Activated CD4-positive, alpha-beta memory T cell treated with anti-CD3 and anti-CD28 coated beads for 36 hours (primary cell): ENCODE measurements at regions not wholly inside any gene's neighbourhood (a gene's known extent, or its start where the extent isn't known, plus 50 kb on each side); places are given as distances from the start of the nearest gene placed in this dataset.

ENCODE experiments used
- CTCF ChIA-PET: fragments of 350-600 bp; sonication (Branson Sonifier 250); formaldehyde crosslinking; loops from one replicate; lab custom pipeline; 2021; ENCODE audit warnings: antibody characterized with exemption, inconsistent platforms; lab: Charles Lee
- POLR2A ChIA-PET: fragments of 350-600 bp; sonication (Branson Sonifier 250); formaldehyde crosslinking; loops from one replicate; lab custom pipeline; 2021; ENCODE audit warnings: antibody characterized with exemption; lab: Charles Lee
- DNase-seq: peaks from one replicate; pipeline ENCODE4 v3.0.0-alpha.2; 2020
- H3K27ac Mint-ChIP-seq: one replicate; pipeline ENCODE4 v1.8.0; 2021; ENCODE audit warnings: mixed read lengths
- H3K27me3 Mint-ChIP-seq: one replicate; pipeline ENCODE4 v1.8.0; 2021; ENCODE audit warnings: mixed read lengths
- H3K36me3 Mint-ChIP-seq: one replicate; pipeline ENCODE4 v1.8.0; 2021; ENCODE audit warnings: mixed read lengths
- H3K4me1 Mint-ChIP-seq: one replicate; pipeline ENCODE4 v1.8.0; 2021; ENCODE audit warnings: low read depth, mixed read lengths
- H3K4me3 Mint-ChIP-seq: one replicate; pipeline ENCODE4 v1.8.0; 2021; ENCODE audit warnings: mild to moderate bottlenecking, mixed read lengths
- H3K9me3 Mint-ChIP-seq: one replicate; pipeline ENCODE4 v1.8.0; 2021; ENCODE audit warnings: mixed read lengths
- intact Hi-C: fragments of 100-400 bp; cut with micrococcal nuclease; formaldehyde crosslinking; loops from one replicate; pipeline ENCODE4 v1.15.1; 2023

DNA sequence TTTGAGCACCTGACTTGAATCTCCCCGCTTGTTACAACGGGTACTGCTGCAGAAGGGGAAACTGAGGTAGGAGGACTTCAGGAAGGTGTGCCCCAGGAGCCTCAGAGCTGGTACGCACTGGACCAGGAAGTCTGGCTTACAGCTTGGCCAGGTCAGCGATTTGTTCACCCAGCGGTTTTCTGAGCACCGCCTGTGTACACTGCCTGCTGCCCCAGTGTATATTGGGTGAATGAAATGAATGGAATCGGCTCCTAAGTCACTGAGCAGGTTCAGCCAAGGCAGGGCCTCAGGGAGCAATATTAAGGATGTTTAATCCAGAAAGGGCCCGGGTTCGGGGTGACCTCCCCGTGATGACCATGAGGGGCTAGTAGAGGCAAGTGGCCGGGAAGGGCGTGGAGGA lies 164.0 kb upstream of the CIBAR2 start:
- Mint-ChIP-seq H3K9me3 (no peaks in the 10 kb centered on the region), H3K27ac (no peak overlapping the region), H3K4me1 (no peaks in the 10 kb centered on the region), H3K36me3 (no peaks in the 10 kb centered on the region), H3K27me3 (peaks cover 3% of the 10 kb centered on the region), H3K4me3 (no peak overlapping the region)
- ChIA-PET CTCF (interaction anchor here (1.0 to 2.6 kb wide), 7 partner anchors 8 to 86 kb away, joined by 3 to 7 read pairs (median 3); no protein-coding TSS in a partner anchor), POLR2A (no interaction called here)
- intact Hi-C loops: no loop called here
- DNase-seq: no peak

DNA sequence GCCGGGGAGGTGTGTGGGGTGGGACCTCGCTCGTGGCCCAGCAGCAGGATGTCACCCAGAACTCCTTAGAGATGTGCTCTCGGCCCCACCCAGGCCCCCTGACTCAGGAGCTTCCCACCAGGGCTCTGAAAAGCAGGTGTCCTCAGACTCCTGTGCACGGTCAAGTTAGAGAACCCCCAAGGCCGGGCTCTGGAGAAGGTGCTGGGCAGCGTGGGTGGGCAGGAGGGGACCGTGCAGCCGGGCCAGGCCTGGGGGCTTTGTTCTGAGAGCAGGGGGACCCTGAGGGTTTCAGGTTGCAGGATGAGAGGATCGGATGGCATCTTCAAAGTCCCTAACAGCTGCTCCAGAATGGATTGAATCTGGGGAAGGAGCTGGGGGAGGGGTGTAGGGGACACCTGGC lies 164.4 kb upstream of the CIBAR2 start:
- intact Hi-C loops: no loop called here
- H3K4me3 Mint-ChIP-seq: no peak overlapping the region
- peaks cover 3% of the 10 kb centered on the region for H3K27me3 Mint-ChIP-seq
- no peak for DNase-seq
- CTCF ChIA-PET: interaction anchor here (1.2 to 1.4 kb wide), 2 partner anchors 49 to 65 kb away, joined by 3 read pairs; no protein-coding TSS in a partner anchor
- no peaks in the 10 kb centered on the region for H3K9me3 Mint-ChIP-seq
- H3K4me1 Mint-ChIP-seq: no peaks in the 10 kb centered on the region
- no peak overlapping the region for H3K27ac Mint-ChIP-seq
- POLR2A ChIA-PET: no interaction called here
- no peaks in the 10 kb centered on the region for H3K36me3 Mint-ChIP-seq

DNA sequence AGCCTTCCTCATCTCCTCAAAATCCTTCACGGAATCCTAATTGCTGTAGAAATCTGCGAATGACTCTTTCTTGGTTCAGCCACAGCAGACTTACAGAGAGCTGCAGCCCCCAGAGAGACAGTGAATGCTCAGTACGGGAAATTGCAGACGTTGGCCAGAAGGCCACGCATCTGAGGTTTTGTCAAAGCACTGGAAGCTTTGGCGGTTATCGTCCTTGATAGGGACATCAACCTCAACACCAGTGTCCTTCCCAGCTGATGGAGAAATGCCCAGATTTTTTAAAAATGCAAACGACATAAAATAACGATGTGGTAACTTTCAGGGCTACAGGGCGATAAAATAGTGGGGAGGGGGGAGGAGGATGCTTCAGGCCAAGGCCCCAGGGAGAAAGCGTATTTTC lies 166.6 kb upstream of the CIBAR2 start:
- no peaks in the 10 kb centered on the region for H3K36me3 Mint-ChIP-seq
- no peak overlapping the region for H3K4me3 Mint-ChIP-seq
- no peak overlapping the region for H3K27ac Mint-ChIP-seq
- DNase-seq: no peak
- ChIA-PET POLR2A (no interaction called here), CTCF (interaction anchor here (1.1 to 1.2 kb wide), 2 partner anchors 18 to 164 kb away, joined by 3 to 4 read pairs; no protein-coding TSS in a partner anchor)
- H3K27me3 Mint-ChIP-seq: no peaks in the 10 kb centered on the region
- no peaks in the 10 kb centered on the region for H3K9me3 Mint-ChIP-seq
- H3K4me1 Mint-ChIP-seq: no peaks in the 10 kb centered on the region
- intact Hi-C loops: no loop called here

DNA sequence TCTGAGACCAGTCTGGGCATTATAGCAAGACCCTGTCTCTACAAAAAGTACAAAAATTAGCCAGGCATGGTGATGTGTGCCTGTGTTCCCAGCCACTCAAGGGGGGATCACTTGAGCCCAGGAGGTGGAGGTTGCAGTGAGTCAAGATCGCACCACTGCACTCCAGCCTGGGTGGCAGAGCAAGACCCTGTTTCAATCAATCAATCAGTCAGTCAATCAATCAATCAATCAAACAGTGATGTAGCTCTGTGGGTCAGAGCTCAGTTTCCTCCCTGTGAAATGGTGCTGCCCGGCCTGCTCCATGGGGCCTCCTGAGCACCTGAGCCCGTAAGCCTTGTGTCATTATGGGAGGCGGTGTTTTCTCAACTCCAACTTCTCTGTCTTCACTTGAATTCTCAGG lies 167.1 kb upstream of the CIBAR2 start:
- H3K27me3 Mint-ChIP-seq: no peaks in the 10 kb centered on the region
- H3K4me1 Mint-ChIP-seq: no peaks in the 10 kb centered on the region
- intact Hi-C loops: no loop called here
- H3K9me3 Mint-ChIP-seq: no peaks in the 10 kb centered on the region
- no peaks in the 10 kb centered on the region for H3K36me3 Mint-ChIP-seq
- no peak overlapping the region for H3K4me3 Mint-ChIP-seq
- no peak overlapping the region for H3K27ac Mint-ChIP-seq
- no peak for DNase-seq
- POLR2A ChIA-PET: no interaction called here
- CTCF ChIA-PET: interaction anchor here (1.2 kb wide), 1 partner anchor 17 kb away, joined by 3 read pairs; no protein-coding TSS in a partner anchor

DNA sequence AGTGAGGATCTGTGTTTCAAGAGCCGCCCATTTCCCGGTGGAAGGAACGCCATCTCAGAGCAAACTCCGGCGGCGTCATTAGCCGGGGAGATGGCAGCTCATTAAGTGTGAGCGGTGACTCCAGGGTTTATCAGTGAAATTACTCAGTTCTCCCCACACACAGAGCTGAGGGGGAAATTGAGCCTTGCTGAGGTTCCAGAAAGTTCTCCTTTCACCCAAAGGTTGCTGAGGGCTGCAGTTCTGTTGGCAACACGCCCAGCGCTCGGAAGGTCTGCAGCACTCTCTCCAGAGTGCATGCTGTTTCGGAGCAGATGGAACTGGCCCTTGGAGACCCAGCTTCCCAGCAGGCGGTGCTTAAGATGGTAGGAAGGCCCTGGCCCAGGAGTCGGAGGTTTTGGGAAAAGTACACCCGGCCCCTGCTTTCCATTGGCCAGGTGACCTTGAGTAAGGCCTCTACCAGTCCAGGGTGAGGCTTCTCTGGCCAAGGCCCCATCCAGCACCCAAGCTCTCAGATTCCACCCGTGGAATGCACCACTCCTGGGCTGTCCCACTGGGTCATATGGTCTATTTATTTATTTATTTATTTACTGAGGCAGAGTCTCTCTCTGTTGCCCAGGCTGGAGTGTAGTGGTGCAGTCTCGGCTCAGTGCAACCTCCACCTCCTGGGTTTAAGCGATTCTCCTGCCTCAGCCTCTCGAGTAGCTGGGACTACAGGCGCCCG lies 167.7 kb upstream of the CIBAR2 start:
- no peak for DNase-seq
- Mint-ChIP-seq H3K27ac (no peak overlapping the region), H3K9me3 (no peaks in the 10 kb centered on the region), H3K4me1 (no peaks in the 10 kb centered on the region), H3K27me3 (no peaks in the 10 kb centered on the region), H3K36me3 (no peaks in the 10 kb centered on the region), H3K4me3 (no peak overlapping the region)
- intact Hi-C loops: no loop called here
- POLR2A ChIA-PET: no interaction called here
- CTCF ChIA-PET: no interaction called here

DNA sequence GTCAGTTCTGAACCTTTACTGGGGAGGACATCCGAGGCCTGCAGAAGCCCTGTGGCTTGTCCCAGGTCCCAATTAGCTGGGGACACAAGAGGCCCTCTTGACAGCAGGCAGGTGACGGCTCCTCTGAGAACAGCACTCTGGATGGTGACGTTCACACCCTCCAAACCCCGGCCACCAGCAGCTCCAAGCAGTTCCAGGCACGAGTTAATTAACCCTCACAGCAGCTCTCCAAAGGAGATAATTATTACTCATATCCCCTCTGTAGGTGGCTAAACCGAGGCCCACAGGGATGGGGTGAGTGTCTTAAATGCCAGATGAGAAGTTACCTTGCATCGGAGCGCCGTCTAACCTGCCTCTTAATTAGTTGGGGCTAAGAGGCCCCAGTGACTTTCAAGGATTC lies 168.9 kb upstream of the CIBAR2 start:
- ChIA-PET CTCF (no interaction called here), POLR2A (no interaction called here)
- no peak overlapping the region for H3K27ac Mint-ChIP-seq
- no peak overlapping the region for H3K4me3 Mint-ChIP-seq
- H3K4me1 Mint-ChIP-seq: no peaks in the 10 kb centered on the region
- DNase-seq: no peak
- intact Hi-C loops: no loop called here
- H3K9me3 Mint-ChIP-seq: no peaks in the 10 kb centered on the region
- no peaks in the 10 kb centered on the region for H3K27me3 Mint-ChIP-seq
- no peaks in the 10 kb centered on the region for H3K36me3 Mint-ChIP-seq

DNA sequence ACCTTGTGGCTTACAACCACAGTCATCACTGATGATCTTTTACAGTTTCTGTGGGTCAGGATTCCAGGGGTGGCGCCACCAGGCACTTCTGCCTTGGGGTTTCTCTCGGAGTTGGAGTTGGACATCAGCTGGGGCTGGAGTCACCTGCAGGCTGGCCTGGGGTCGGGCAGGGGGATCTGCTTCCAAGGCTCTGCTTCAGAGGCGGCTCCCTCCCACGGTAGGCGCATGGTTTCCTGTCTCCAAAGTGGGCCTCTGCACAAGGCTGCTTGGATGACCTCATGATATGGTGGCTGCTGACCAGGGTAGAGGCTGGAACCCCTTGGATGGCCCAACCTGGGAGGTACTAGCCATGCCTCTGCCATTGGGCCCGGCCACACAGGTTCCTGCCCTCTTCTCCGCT lies 170.6 kb upstream of the CIBAR2 start:
- Mint-ChIP-seq H3K4me1 (no peaks in the 10 kb centered on the region), H3K27me3 (no peaks in the 10 kb centered on the region), H3K9me3 (no peaks in the 10 kb centered on the region), H3K4me3 (no peak overlapping the region), H3K36me3 (no peaks in the 10 kb centered on the region), H3K27ac (no peak overlapping the region)
- POLR2A ChIA-PET: no interaction called here
- intact Hi-C loops: no loop called here
- no peak for DNase-seq
- CTCF ChIA-PET: no interaction called here

DNA sequence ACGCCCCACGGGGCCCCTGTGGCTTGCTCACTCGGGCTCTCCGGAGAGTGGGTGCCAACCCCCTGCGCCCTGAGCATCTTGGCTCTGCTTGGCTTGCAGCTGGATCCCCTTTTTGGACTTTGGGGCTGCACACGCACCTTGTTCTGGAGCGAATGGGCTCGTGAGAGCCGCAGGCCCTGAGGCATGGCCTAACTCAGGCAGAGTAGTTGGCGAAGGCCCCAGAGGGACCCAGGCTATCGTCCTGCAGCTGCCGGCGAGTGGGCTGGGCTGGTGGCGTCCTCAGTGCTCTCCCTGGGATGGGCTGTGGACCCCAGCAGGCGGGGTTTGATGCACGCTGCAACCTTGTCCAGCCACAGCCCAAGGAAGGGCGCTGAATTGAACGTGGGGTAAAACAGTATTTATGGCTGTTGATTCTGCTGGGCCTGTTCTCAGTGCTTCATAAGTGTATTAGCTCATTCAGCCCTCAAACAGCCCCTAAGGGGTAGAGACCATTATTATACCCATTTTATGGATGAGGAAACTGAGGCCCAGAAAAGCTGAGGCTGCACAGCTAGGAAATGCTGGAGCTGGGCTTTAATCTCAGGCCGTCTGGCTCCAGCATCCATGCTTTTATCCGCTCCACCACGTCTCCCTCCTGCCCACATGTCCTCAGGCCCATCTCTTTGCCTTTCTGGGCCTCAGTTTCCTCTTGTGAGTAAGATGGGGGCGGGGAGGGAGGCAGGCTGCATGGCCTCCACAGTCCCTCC lies 171.2 kb upstream of the CIBAR2 start:
- Mint-ChIP-seq H3K4me3 (no peak overlapping the region), H3K9me3 (no peaks in the 10 kb centered on the region), H3K36me3 (no peaks in the 10 kb centered on the region), H3K4me1 (no peaks in the 10 kb centered on the region), H3K27ac (no peak overlapping the region), H3K27me3 (no peaks in the 10 kb centered on the region)
- ChIA-PET POLR2A (no interaction called here), CTCF (interaction anchor here (0.9 kb wide), 1 partner anchor 9 kb away, joined by 4 read pairs; no protein-coding TSS in a partner anchor)
- DNase-seq: no peak
- intact Hi-C loops: no loop called here

DNA sequence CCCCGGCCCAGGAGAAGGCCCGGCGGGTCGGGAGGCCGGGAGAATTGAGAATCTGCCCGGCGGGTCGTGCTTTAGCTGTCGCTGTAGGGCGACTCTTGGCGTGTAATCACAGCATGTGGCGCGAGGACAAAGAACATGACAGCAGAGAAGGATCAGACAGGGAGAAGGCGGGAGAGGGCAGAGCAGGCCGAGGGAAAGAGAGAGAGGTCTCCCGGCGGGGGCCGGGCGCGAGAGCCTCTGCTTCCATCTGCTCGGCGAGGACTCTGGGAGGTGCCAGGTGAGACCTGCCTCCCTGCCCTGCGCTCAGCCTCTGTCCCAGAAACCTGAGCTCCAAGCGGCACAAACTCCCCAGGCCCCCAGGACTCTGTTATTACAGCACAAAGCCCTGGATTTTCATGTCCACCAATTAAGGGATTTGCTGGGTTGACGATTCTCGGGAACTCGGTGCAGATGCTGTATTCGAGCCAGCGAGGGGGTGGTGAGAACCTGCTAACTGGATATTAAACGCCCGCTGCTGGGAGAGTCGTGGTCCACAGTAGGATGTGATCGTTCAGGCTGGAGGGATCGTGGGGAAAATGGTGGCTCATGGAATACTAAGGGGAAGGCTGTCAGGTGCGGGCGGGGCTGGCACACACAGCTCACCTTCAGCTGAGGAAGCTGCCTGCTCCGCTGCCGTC lies 172.0 kb upstream of the CIBAR2 start:
- ChIA-PET POLR2A (no interaction called here), CTCF (interaction anchor here (0.9 to 1.0 kb wide), 2 partner anchors 9 kb away, joined by 3 to 4 read pairs; no protein-coding TSS in a partner anchor)
- H3K4me1 Mint-ChIP-seq: no peaks in the 10 kb centered on the region
- intact Hi-C loops: no loop called here
- no peaks in the 10 kb centered on the region for H3K27me3 Mint-ChIP-seq
- no peaks in the 10 kb centered on the region for H3K36me3 Mint-ChIP-seq
- no peak overlapping the region for H3K4me3 Mint-ChIP-seq
- H3K9me3 Mint-ChIP-seq: no peaks in the 10 kb centered on the region
- no peak overlapping the region for H3K27ac Mint-ChIP-seq
- no peak for DNase-seq

DNA sequence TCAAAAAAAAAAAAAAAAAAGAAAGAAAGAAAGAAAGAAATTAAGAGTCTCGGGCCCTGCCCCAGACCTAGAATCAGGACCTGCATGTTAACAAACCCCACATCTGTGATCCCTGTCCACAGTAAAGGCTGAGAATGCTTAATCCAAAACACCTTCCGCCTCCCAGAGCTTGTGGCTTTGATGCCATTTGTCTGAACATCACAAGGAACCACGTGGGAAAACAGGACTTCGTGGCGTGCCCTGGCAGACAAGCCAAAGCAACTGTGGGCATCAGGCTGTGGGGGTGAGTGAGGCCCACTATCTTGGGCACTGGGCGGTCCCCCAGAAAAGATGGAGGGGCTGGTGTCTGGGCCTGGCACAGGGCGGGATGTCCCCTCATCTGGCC lies 173.4 kb upstream of the CIBAR2 start:
- H3K27me3 Mint-ChIP-seq: no peaks in the 10 kb centered on the region
- CTCF ChIA-PET: interaction anchor here (1.5 kb wide), 1 partner anchor 11 kb away, joined by 4 read pairs; no protein-coding TSS in a partner anchor

DNA sequence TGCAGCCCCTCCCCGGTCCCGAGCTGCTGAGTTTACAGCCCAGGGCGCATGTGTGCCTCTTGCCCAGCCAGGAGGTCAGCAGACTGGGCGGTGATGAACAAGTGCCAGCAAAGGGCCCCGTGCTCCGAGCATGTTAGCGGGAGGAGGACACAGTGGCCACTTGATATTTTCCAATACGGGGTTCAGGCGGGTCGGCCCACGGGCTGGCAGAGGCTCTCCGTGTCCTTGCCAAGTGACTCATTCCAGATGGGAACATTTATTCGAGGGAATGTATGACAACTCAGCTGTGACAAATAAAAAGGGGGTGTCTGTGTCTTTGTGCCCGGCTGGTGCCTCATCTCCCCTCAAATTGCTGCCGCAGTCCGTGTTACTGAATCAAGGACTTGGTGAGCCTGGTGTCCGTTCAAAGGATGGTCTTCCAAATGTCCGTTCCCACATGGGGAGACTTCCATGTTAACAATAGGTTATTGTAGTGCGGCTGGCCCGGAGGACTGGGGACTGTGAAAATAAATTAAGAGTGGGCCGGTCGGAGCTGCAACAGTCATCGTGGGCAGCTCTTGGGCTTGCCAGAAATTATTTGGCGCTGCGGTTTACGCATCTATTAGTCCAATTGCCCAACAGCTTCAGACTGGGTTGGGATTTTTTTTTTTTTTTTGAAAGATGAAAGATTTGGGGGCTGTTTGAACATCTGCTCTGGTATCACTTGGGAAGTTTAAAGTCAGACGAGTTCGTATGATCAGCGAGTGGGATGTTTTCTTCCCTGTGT lies 174.0 kb upstream of the CIBAR2 start:
- H3K9me3 Mint-ChIP-seq: no peaks in the 10 kb centered on the region
- intact Hi-C loops: no loop called here
- CTCF ChIA-PET: interaction anchor here (1.5 kb wide), 1 partner anchor 12 kb away, joined by 4 read pairs; no protein-coding TSS in a partner anchor

More for the DNA sequence above, 173.4 kb upstream of the CIBAR2 start:
- no peak overlapping the region for H3K4me3 Mint-ChIP-seq
- no peaks in the 10 kb centered on the region for H3K36me3 Mint-ChIP-seq
- no peaks in the 10 kb centered on the region for H3K9me3 Mint-ChIP-seq
- no peaks in the 10 kb centered on the region for H3K4me1 Mint-ChIP-seq
- intact Hi-C loops: no loop called here
- no peak overlapping the region for H3K27ac Mint-ChIP-seq
- POLR2A ChIA-PET: no interaction called here
- DNase-seq: no peak

More for the DNA sequence above, 174.0 kb upstream of the CIBAR2 start:
- Mint-ChIP-seq H3K36me3 (no peaks in the 10 kb centered on the region), H3K27me3 (no peaks in the 10 kb centered on the region), H3K4me3 (no peak overlapping the region), H3K27ac (no peak overlapping the region), H3K4me1 (no peaks in the 10 kb centered on the region)
- DNase-seq: no peak
- POLR2A ChIA-PET: no interaction called here
